B cell (primary cell): ENCODE measurements at regions not wholly inside any gene's neighbourhood (a gene's known extent, or its start where the extent isn't known, plus 50 kb on each side); places are given as distances from the start of the nearest gene placed in this dataset.

Source experiments
- ATAC-seq: fragments of 200-7000 bp; cut with Tn5 transposase; one replicate; pipeline ENCODE4 v1.10.0; 2021; ENCODE audit warnings: low read depth, mild to moderate bottlenecking, moderate number of reproducible peaks, moderate library complexity
- CTCF ChIA-PET: fragments of 350-600 bp; sonication (Branson Sonifier 250); formaldehyde crosslinking; loops from one replicate; lab custom pipeline; 2021; ENCODE audit warnings: antibody characterized with exemption, inconsistent platforms; lab: Charles Lee
- POLR2A ChIA-PET: fragments of 350-600 bp; sonication (Branson Sonifier 250); formaldehyde crosslinking; loops from one replicate; lab custom pipeline; 2021; ENCODE audit warnings: antibody characterized with exemption; lab: Charles Lee
- DNase-seq: peaks from one replicate; pipeline ENCODE4 v3.0.0; 2013
- H2AFZ ChIP-seq: 2 replicates; pipeline ENCODE4 v1.6.1; 2012; ENCODE audit warnings: mild to moderate bottlenecking, low read depth, low read length; ENCODE audit not compliant: insufficient read depth, poor library complexity, severe bottlenecking
- H3K27ac ChIP-seq, 2 donors: 1 replicate in 1 of 2; 2 replicates in 1 of 2; pipeline ENCODE4 v1.5.1; 2012 to 2013; ENCODE audit warnings: low read length in 2 of 2, mild to moderate bottlenecking in 2 of 2, moderate library complexity in 1 of 2
- H3K27me3 ChIP-seq, 4 experiments: fragments of 200-600 bp in 1 of 4; sonication (generic) in 1 of 4; replicated peaks in 1 of 4; 1 replicate in 2 of 4; 2 replicates in 2 of 4; pipeline versions ENCODE4 v1.6.1 to v1.7.0; 2013 to 2016; ENCODE audit warnings: low read length in 3 of 4, mild to moderate bottlenecking in 2 of 4, mixed read lengths in 1 of 4, moderate library complexity in 1 of 4; ENCODE audit not compliant: insufficient read depth in 4 of 4, control insufficient read depth in 3 of 4; ENCODE audit errors: control extremely low read depth in 1 of 4
- H3K36me3 ChIP-seq, 2 experiments: replicated peaks in 1 of 2; 1 replicate in 1 of 2; 2 replicates in 1 of 2; pipeline versions ENCODE4 v1.6.1 to v1.7.1; 2013; ENCODE audit warnings: low read length in 1 of 2; ENCODE audit not compliant: insufficient read depth in 2 of 2, control insufficient read depth in 1 of 2; ENCODE audit errors: control extremely low read depth in 1 of 2, extremely low read depth in 1 of 2
- H3K4me1 ChIP-seq, 2 donors: fragments of 200-600 bp in 1 of 2; sonication (generic) in 1 of 2; 1 replicate in 1 of 2; 2 replicates in 1 of 2; pipeline versions ENCODE4 v1.5.1 to v1.6.1; 2013 to 2017; ENCODE audit warnings: low read length in 2 of 2; ENCODE audit not compliant: control insufficient read depth in 2 of 2, insufficient read depth in 2 of 2
- H3K4me2 ChIP-seq: replicated peaks from 2 replicates; pipeline ENCODE3; 2012; ENCODE audit warnings: mild to moderate bottlenecking, low read depth, low read length; ENCODE audit not compliant: poor library complexity, severe bottlenecking
- H3K4me3 ChIP-seq, 5 experiments: fragments of 200-600 bp in 1 of 5; sonication (generic) in 1 of 5; 1 replicate in 3 of 5; 2 replicates in 2 of 5; pipeline versions ENCODE4 v1.5.1 to v1.7.0; 2011 to 2016; ENCODE audit warnings: low read length in 4 of 5, mild to moderate bottlenecking in 4 of 5, low read depth in 2 of 5, control low read depth in 1 of 5, moderate library complexity in 1 of 5; ENCODE audit not compliant: insufficient read depth in 1 of 5; ENCODE audit errors: control extremely low read depth in 1 of 5, extremely low read depth in 1 of 5
- H3K79me2 ChIP-seq: fragments of 200-600 bp; sonication (generic); one replicate; pipeline ENCODE4 v1.6.0; 2016; ENCODE audit warnings: low read length; ENCODE audit not compliant: control insufficient read depth, insufficient read depth
- H3K9ac ChIP-seq: fragments of 200-600 bp; sonication (generic); 2 replicates; pipeline ENCODE4 v1.6.1; 2017; ENCODE audit warnings: mild to moderate bottlenecking, low read length, moderate library complexity
- H3K9me3 ChIP-seq, 3 donors: one replicate each; pipeline versions ENCODE4 v1.6.1 to v1.7.1; 2013; ENCODE audit warnings: low read length in 2 of 3; ENCODE audit not compliant: control insufficient read depth in 2 of 3, insufficient read depth in 1 of 3; ENCODE audit errors: control extremely low read depth in 1 of 3
- H4K20me1 ChIP-seq: 2 replicates; pipeline ENCODE4 v1.6.0; 2012; ENCODE audit warnings: mild to moderate bottlenecking, low read length; ENCODE audit not compliant: insufficient read depth, control insufficient read depth, poor library complexity, severe bottlenecking
- H3K27ac Mint-ChIP-seq: one replicate; pipeline ENCODE4 v1.8.0; 2021; ENCODE audit warnings: mixed read lengths
- H3K27me3 Mint-ChIP-seq: one replicate; pipeline ENCODE4 v1.8.0; 2021; ENCODE audit warnings: mixed read lengths
- H3K4me1 Mint-ChIP-seq: one replicate; pipeline ENCODE4 v1.8.0; 2021; ENCODE audit warnings: mixed read lengths
- H3K4me3 Mint-ChIP-seq: one replicate; pipeline ENCODE4 v1.8.0; 2021; ENCODE audit warnings: mixed read lengths
- H3K9me3 Mint-ChIP-seq: one replicate; pipeline ENCODE4 v1.8.0; 2022; ENCODE audit warnings: mixed read lengths; ENCODE audit not compliant: insufficient read depth
- CTCF ChIP-seq: fragments of 200-600 bp; IDR thresholded peaks from one replicate; pipeline ENCODE4 v1.8.0; 2022; ENCODE audit warnings: antibody characterized with exemption, mild to moderate bottlenecking
- EZH2 ChIP-seq: IDR thresholded peaks from 2 replicates; pipeline ENCODE4 v1.6.1; 2012; ENCODE audit warnings: borderline replicate concordance, low read depth, mild to moderate bottlenecking, moderate library complexity, low read length; ENCODE audit not compliant: insufficient read depth, poor library complexity, severe bottlenecking
- WGBS: methylation state at CpG from one replicate; pipeline ENCODE4 v1.1.5; 2013; ENCODE audit warnings: missing lambda C conversion rate; ENCODE audit not compliant: insufficient coverage; 5-methylcytosine and 5-hydroxymethylcytosine counted together
- intact Hi-C: fragments of 100-400 bp; cut with micrococcal nuclease; formaldehyde crosslinking; loops from one replicate; pipeline ENCODE4 v1.10.0; 2022

DNA sequence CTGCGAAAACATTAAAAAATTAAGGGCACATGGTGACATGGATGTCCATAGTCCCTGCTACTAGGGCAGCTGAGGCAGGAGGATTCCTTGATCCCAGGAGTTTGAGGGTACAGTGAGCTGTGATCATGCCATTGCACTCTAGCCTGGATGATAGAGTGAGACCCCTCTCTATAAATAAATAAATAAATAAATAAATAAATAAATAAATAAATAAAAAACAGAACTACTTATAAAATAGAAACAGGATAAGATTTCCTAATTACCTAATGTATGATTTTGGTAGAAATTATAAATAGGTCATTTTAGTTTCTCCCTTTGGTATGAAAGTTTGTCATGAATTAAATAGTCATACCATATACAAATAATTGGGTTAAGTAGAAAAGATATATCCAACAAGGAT lies 916.2 kb downstream of the GRIK2 start:
- Mint-ChIP-seq H3K9me3 (peaks cover 3% of the 10 kb centered on the region), H3K27me3 (no peaks in the 10 kb centered on the region), H3K4me3 (no peak overlapping the region), H3K27ac (no peak overlapping the region), H3K4me1 (no peaks in the 10 kb centered on the region)
- Histone ChIP-seq H3K4me2 (no peak overlapping the region), H3K27me3 (no peaks in the 10 kb centered on the region), H3K27ac (no peak overlapping the region), H3K9ac (no peak overlapping the region), H3K4me1 (no peaks in the 10 kb centered on the region), H3K9me3 (peaks cover 0 to 8% (median 0%) of the 10 kb centered on the region in 3 donors), H3K79me2 (no peaks in the 10 kb centered on the region), H4K20me1 (no peaks in the 10 kb centered on the region), H2AFZ (no peak overlapping the region), H3K36me3 (no peaks in the 10 kb centered on the region), H3K4me3 (no peak overlapping the region)
- CTCF ChIA-PET = no interaction called here
- intact Hi-C loops = no loop called here
- POLR2A ChIA-PET = no interaction called here
- TF ChIP-seq CTCF = no peak
- no peak for DNase-seq
- whole genome bisulfite sequencing = 100% methylated on average over 1 of the region's 1 CpG
- no peak for ATAC-seq

DNA sequence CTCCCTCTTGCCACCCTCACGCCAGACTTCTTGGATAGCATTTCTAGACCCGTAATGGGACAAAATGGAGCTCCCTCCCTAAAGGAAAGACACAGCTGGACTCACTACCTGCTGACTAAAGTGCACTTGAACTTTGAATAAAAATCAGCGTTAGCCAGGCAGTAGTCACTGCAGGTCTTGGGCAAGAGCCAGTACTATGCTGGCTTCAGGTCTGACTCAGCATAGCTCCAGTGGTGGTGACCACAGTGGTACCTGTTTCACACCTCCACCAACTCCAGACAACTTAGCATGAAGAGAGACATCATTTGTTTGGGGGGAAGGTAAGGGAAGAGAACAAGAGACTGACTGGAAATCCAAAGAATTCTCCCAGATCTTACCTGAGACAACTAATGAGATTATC lies 906.8 kb downstream of the GRIK2 start:
- Histone ChIP-seq H3K27me3 (no peaks in the 10 kb centered on the region), H3K4me3 (no peak overlapping the region), H3K27ac (no peak overlapping the region), H3K9ac (no peak overlapping the region), H4K20me1 (no peaks in the 10 kb centered on the region), H3K79me2 (no peaks in the 10 kb centered on the region), H2AFZ (no peak overlapping the region), H3K4me1 (no peaks in the 10 kb centered on the region), H3K9me3 (no peaks in the 10 kb centered on the region), H3K4me2 (no peak overlapping the region), H3K36me3 (no peaks in the 10 kb centered on the region)
- ATAC-seq = no peak
- CTCF ChIA-PET = no interaction called here
- POLR2A ChIA-PET = no interaction called here
- H3K4me1 Mint-ChIP-seq = no peaks in the 10 kb centered on the region
- no peak overlapping the region for H3K4me3 Mint-ChIP-seq
- WGBS = 95% methylated on average over 3 of the region's 3 CpGs
- intact Hi-C loops = no loop called here
- TF ChIP-seq EZH2 = no peak
- TF ChIP-seq CTCF = no peak
- H3K27ac Mint-ChIP-seq = no peak overlapping the region
- peaks cover 5% of the 10 kb centered on the region for H3K9me3 Mint-ChIP-seq
- DNase-seq = no peak
- no peaks in the 10 kb centered on the region for H3K27me3 Mint-ChIP-seq
